ENCODE measurements at regions not wholly inside any gene's neighbourhood (a gene's known extent, or its start where the extent isn't known, plus 50 kb on each side); places are given as distances from the start of the nearest gene placed in this dataset.

DNA sequence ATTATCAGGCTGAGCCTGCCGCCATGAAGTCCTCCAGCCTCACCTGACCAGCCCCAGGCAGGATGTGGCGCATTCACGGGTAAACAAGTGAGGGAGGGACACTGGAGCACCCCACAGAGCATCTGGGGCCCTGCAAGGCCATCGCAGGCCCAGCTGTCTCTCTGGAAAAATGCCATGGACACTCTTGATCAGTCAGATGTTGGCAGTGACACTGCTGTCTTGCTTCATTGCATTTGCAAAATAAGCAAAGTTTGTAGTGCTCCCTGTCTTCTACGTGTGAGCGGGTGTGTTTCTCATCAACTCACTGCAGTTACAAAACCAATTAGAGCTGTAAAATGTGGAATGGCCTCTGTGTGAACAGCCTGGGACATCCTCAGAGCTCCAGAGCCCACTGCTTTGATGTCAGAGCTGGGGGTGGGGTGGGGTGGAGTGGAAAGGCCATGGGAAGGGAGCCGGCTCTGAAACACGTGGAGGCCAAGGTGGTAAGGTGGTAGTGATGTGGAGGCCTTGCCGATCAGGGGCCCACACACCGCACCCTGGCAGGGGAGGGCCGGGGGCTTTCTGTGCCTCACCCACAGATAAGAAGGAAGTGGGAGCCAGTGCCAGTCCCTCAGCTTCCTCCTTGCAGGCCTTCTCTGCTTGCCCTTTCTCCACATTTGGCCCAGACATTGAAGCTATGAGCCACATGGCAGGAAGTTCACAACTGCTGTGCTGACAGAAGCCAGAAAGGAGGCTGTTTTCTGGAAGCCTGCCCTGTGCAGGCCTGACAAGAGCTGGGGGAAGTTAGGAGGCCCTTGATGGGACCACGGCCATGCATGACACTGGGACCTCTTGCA lies 254.9 kb downstream of the RHOU start:
- Mint-ChIP-seq H3K4me3 (no peak overlapping the region), H3K27ac (no peak overlapping the region), H3K4me1 (ENCODE audit: low read depth) (no peaks in the 10 kb centered on the region), H3K27me3 (ENCODE audit: insufficient read depth) (no peaks in the 10 kb centered on the region), H3K9me3 (peaks cover 20% of the 10 kb centered on the region), H3K36me3 (ENCODE audit: low read depth) (0 out of 2 replicates have a peak, but pooled peaks cover 6% of the 10 kb centered on the region)
- no peak for TF ChIP-seq CTCF (IDR thresholded peaks at IDR 0.05)
- no peak for DNase-seq

- H3K4me1 Mint-ChIP-seq (ENCODE audit: low read depth) = no peaks in the 10 kb centered on the region
- TF ChIP-seq CTCF (IDR thresholded peaks at IDR 0.05) = no peak
- no peak overlapping the region for H3K27ac Mint-ChIP-seq
- H3K4me3 Mint-ChIP-seq = no peak overlapping the region
- 0 out of 2 replicates have a peak, but pooled peaks cover 6% of the 10 kb centered on the region for H3K36me3 Mint-ChIP-seq (ENCODE audit: low read depth)
- no peak for DNase-seq
- H3K9me3 Mint-ChIP-seq = peaks cover 16% of the 10 kb centered on the region
- H3K27me3 Mint-ChIP-seq (ENCODE audit: insufficient read depth) = no peaks in the 10 kb centered on the region
Observed at GRCh38 chr1:228990906-228991569, 255.8 kb downstream of the RHOU start.

GRCh38 chr1:228992044-228992443 lies 256.8 kb downstream of the RHOU start:
- no peak for TF ChIP-seq CTCF (IDR thresholded peaks at IDR 0.05)
- Mint-ChIP-seq H3K36me3 (ENCODE audit: low read depth) (0 out of 2 replicates have a peak, but pooled peaks cover 6% of the 10 kb centered on the region), H3K27ac (no peak overlapping the region), H3K4me1 (ENCODE audit: low read depth) (no peaks in the 10 kb centered on the region), H3K9me3 (peaks cover 12% of the 10 kb centered on the region), H3K27me3 (ENCODE audit: insufficient read depth) (no peaks in the 10 kb centered on the region), H3K4me3 (no peak overlapping the region)
- no peak for DNase-seq

- TF ChIP-seq CTCF (IDR thresholded peaks at IDR 0.05) = no peak
- H3K4me3 Mint-ChIP-seq = no peak overlapping the region
- peaks cover 18% of the 10 kb centered on the region for H3K9me3 Mint-ChIP-seq
- 0 out of 2 replicates have a peak, but pooled peaks cover 6% of the 10 kb centered on the region for H3K36me3 Mint-ChIP-seq (ENCODE audit: low read depth)
- H3K27ac Mint-ChIP-seq = no peak overlapping the region
- no peaks in the 10 kb centered on the region for H3K27me3 Mint-ChIP-seq (ENCODE audit: insufficient read depth)
- no peak for DNase-seq
- no peaks in the 10 kb centered on the region for H3K4me1 Mint-ChIP-seq (ENCODE audit: low read depth)
Observed at GRCh38 chr1:228992907-228993535, 257.7 kb downstream of the RHOU start.

- H3K9me3 Mint-ChIP-seq = peaks cover 16% of the 10 kb centered on the region
- no peak for TF ChIP-seq CTCF (IDR thresholded peaks at IDR 0.05)
- DNase-seq = no peak
Observed at GRCh38 chr1:228994676-228995594, 259.7 kb downstream of the RHOU start.

More at GRCh38 chr1:228994676-228995594, 259.7 kb downstream of the RHOU start:
- no peaks in the 10 kb centered on the region for H3K27me3 Mint-ChIP-seq (ENCODE audit: insufficient read depth)
- H3K4me1 Mint-ChIP-seq (ENCODE audit: low read depth) = no peaks in the 10 kb centered on the region
- no peak overlapping the region for H3K27ac Mint-ChIP-seq
- H3K36me3 Mint-ChIP-seq (ENCODE audit: low read depth) = no peaks in the 10 kb centered on the region
- no peak overlapping the region for H3K4me3 Mint-ChIP-seq

Data from HFFc6 (cell line).